Stomach smooth muscle (tissue), 2 donors: ENCODE measurements at regions not wholly inside any gene's neighbourhood (a gene's known extent, or its start where the extent isn't known, plus 50 kb on each side); places are given as distances from the start of the nearest gene placed in this dataset.
"Not testable (repeated sequence)": the region's sequence is repeated elsewhere in the genome, so short reads cannot be mapped to it uniquely, and the experiment has no call there.

Experiments
- H3K27ac ChIP-seq: one replicate; pipeline ENCODE4 v1.7.0; 2013; ENCODE audit warnings: mild to moderate bottlenecking, low read length, inconsistent platforms
- H3K27me3 ChIP-seq, 2 donors: one replicate each; pipeline ENCODE4 v1.7.0; 2013; ENCODE audit warnings: low read length in 2 of 2; ENCODE audit not compliant: insufficient read depth in 2 of 2, control insufficient read depth in 1 of 2
- H3K36me3 ChIP-seq, 2 donors: one replicate each; pipeline ENCODE4 v1.7.0; 2013; ENCODE audit warnings: low read length in 2 of 2; ENCODE audit not compliant: control insufficient read depth in 2 of 2, insufficient read depth in 2 of 2
- H3K4me1 ChIP-seq: one replicate; pipeline ENCODE4 v1.7.0; 2013; ENCODE audit warnings: low read length; ENCODE audit not compliant: control insufficient read depth, insufficient read depth
- H3K4me3 ChIP-seq, 2 donors: one replicate each; pipeline ENCODE4 v1.7.0; 2013; ENCODE audit warnings: low read length in 2 of 2
- H3K9ac ChIP-seq, 2 donors: one replicate each; pipeline ENCODE4 v1.7.0; 2013; ENCODE audit warnings: low read length in 2 of 2, mild to moderate bottlenecking in 1 of 2
- H3K9me3 ChIP-seq, 2 donors: one replicate each; pipeline ENCODE4 v1.7.0; 2013; ENCODE audit warnings: low read length in 2 of 2; ENCODE audit not compliant: control insufficient read depth in 2 of 2
- donor health status: healthy.
- donor health status: Pancreatic carcinoma.

DNA sequence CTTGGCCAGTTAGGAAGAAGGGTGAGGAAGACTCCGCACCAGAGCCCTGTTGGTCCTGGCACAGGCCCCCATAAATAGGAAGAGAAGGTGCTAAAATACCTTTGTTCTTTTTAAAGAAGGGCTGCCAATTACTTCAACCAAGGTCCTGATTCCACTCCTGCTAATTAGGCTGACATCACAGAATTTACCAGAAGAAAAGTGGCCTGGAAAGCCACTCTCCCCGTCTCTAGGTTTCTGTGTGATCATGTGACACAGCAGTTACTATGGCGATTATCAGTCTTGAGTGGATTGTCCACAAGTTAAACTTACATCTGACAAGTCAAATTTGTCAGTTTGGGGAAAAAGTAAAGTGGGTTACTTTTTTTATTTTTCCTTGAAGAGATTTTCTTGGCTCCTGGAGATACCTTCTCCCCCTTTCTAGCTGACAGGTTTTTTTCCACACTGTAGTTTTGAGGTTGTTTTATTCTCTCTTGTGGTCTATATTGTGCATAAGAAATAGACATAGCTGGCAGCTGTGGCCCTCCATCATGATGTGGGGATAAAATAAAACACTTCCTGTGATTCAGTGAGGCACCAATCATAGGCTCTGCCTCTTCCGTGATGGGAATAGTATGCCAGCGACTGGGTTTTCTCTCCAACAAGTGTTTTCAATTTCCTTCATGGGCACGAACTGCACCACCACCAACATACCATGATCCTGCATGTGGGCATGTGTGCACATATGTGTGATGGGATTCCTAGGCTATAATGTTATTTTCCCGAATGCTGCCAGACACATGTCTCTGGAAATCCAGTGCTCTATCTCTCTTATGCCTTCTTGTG lies 181.9 kb downstream of the BCL2L11 start:
- H3K9ac ChIP-seq, H3K27me3 ChIP-seq, H3K36me3 ChIP-seq, H3K4me1 ChIP-seq, H3K4me3 ChIP-seq, H3K9me3 ChIP-seq, H3K27ac ChIP-seq: not testable (repeated sequence)

DNA sequence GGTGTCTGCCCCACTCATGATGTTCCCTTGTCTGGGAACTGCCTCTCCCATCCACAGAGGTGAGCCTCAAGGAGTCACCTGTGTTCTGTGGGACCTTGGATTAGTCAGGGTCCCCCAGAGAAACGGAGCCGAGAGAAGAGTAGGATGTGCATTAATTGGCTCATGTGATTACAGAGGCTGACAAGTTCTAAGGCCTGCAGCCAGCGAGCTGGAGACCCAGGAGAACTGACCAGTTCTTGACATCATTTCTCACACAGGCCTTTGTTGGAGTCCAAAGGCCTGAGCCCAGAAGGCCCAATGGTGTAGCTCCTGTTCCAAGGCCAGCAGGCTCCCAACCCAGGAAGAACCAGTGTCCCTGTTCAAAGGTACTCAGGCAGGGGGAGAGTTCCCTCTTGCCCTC lies 186.6 kb downstream of the BCL2L11 start:
- not testable (repeated sequence) for H3K27me3 ChIP-seq, H3K9me3 ChIP-seq, H3K36me3 ChIP-seq, H3K4me3 ChIP-seq, H3K27ac ChIP-seq, H3K4me1 ChIP-seq, H3K9ac ChIP-seq

DNA sequence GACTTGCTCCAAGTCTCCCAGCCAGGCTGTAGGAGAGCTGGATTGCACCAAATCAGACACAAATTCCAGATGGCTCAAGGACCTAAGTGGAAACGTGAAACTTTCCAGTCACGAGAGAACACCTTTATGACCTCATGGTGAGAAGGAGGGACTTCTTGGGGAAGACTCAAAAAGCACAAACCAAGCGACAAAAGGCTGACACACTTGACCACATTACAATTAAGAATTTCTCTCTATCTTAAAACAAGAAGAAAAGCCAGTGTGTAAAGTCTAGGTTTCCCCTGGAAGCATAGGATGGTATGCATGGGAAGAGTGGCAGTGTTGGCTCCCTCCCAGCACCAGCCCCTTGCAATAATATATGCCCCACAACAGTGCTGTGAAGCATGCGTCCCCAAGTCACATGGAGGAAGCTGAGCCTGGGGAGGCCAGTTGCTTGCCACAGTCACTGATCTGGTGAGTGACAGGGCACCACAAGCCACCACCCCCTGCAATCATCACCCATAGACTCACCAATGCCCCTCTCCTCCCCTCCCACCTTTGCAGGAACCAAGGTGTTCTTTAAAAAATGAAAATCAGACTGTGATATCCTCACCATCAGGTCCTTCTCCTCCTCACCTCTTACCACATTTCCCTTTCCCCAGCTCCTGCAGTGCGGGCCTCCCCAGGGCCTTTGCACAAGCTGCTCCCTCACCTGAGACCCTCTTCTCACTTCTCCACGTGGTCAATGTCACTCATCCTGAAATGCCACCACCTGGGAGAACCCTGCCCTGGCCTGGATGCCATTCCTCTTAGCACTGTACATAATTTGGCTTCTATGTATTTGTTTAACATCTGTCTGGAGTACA lies 188.7 kb downstream of the BCL2L11 start:
- not testable (repeated sequence) for H3K27ac ChIP-seq, H3K4me1 ChIP-seq, H3K9me3 ChIP-seq, H3K27me3 ChIP-seq, H3K4me3 ChIP-seq, H3K36me3 ChIP-seq, H3K9ac ChIP-seq

DNA sequence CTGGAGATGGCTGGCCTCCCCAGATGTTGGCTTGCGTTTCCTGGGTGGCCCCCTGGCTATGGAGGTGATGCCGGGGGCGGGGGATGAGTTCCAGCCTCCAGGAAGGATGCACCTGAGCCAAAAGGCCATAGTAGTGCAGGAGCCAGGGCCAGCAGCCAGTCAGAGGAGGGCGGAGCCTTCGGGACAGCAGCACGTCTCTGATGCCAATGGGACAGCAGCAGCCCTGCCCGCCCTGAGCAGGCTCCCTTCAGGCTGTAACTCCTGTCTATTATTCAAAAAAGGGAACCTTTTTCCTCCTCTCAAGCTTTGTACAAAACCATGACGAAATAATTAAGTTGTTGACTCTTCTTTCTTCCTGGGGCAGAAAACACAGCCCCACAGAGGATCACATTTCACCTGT lies 189.7 kb downstream of the BCL2L11 start:
- H3K4me1 ChIP-seq, H3K27ac ChIP-seq, H3K27me3 ChIP-seq, H3K9me3 ChIP-seq, H3K4me3 ChIP-seq, H3K36me3 ChIP-seq, H3K9ac ChIP-seq: not testable (repeated sequence)

DNA sequence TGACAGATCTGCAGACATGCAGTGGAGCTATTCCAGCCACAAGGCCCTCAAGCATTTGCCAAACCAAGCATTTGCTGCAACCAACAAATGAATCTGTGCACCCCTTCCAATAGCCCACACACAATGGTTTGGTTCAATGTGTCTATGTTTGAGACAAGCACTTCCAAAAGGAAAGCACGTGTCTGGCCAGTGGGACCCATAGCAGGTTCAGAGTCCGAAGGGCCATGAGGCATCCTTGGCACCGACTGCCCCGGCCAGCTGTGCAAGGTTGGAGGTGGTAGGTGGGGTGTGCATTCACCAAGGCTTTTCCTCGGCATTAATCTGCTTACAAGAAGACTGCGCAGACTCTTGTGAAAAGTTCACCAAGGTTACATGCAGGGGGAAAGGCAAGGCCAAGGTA lies 190.9 kb downstream of the BCL2L11 start:
- H3K27me3 ChIP-seq, H3K9me3 ChIP-seq, H3K36me3 ChIP-seq, H3K4me1 ChIP-seq, H3K4me3 ChIP-seq, H3K9ac ChIP-seq, H3K27ac ChIP-seq: not testable (repeated sequence)

DNA sequence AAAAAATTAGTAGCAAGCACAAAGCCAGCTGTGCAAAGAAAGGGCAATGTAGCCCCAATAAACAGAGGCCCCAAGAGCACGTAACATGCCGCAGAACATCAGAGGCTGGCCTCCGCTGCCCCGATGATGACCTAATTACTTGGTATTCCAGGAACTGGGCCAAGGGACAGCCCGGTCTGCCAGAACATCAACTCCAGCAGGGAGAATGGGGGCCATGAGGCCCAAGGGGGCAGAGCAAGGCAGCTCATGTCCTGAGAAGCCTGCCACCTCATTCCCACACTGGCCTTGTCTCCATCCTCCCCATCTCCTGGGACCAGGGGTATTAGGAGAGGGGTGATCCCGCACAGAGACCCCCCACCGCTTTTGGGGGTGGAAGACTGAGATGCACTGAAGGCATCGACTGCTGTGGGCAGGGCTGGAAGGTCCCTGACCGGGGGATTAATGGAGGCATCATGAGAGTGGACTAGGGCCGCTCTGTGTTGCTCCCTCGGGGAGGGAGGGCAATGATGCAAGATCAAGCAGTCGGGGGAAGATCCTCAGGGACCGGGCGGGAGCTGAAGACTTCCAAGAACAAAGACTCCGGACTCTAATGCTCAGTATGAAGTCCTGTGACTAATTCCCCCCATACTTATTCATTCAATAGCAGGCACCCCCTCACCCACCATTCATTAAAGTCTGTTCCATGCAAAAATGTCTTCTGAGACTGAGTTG lies 192.3 kb downstream of the BCL2L11 start:
- not testable (repeated sequence) for H3K36me3 ChIP-seq, H3K9ac ChIP-seq, H3K9me3 ChIP-seq, H3K4me3 ChIP-seq, H3K4me1 ChIP-seq, H3K27ac ChIP-seq, H3K27me3 ChIP-seq

DNA sequence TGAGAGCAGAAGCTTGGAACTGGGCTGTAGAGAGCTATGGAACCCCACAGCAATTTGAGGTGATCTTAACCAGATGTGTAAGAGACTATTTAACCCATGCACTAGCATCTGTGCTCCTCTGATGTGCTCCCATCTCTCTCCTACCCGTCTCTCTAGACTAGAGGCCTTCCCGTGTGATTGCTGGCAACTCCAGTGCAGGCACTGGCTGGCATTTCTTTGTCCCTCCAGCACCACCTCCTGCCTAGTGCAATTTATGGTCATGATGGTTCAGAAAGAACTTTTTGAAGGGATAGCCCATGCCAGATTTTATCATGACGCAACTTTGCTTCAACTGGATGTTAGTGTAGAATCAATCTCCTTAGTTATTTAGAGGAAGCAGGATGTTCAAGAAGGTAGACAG lies 193.0 kb downstream of the BCL2L11 start:
- not testable (repeated sequence) for H3K4me1 ChIP-seq

DNA sequence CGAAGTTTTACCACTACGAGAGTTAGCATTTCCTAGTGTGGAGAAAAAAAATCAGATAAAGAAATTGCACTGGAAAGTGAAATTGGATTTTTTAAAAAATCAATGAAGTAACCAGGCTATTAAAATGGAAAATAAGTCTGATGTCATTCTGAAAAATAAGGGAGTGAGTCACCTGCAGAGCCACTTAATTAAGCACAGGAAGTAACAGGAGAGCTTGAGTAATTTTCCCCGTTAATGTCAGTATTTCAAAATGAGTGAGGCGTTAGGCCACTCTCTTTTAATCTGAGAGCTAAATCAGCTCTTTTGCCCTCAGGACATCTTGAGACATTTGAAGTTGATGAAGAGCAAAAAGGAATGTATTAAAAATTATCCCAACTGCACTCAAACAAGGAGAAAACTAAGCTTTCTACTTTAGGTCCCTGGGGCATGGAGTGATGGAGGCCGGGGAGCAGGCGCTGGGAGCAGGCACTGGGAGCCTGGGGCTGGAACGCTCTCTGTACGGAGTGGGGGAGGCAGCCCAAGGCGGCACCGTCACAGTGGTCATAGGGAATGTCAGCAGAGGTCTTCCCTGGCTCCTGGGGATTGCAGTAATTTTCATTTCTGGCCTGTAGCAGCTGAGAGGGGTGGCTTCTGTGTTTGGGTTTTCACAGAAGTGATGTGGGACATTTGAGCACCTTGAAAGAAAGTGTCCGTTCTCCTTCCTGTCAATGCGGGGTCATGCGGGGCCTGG lies 194.6 kb downstream of the BCL2L11 start:
- not testable (repeated sequence) for H3K4me1 ChIP-seq, H3K27ac ChIP-seq, H3K9ac ChIP-seq, H3K4me3 ChIP-seq, H3K9me3 ChIP-seq, H3K36me3 ChIP-seq, H3K27me3 ChIP-seq

More for the DNA sequence above, 193.0 kb downstream of the BCL2L11 start:
- not testable (repeated sequence) for H3K4me3 ChIP-seq, H3K9ac ChIP-seq, H3K36me3 ChIP-seq, H3K27me3 ChIP-seq, H3K27ac ChIP-seq, H3K9me3 ChIP-seq

DNA sequence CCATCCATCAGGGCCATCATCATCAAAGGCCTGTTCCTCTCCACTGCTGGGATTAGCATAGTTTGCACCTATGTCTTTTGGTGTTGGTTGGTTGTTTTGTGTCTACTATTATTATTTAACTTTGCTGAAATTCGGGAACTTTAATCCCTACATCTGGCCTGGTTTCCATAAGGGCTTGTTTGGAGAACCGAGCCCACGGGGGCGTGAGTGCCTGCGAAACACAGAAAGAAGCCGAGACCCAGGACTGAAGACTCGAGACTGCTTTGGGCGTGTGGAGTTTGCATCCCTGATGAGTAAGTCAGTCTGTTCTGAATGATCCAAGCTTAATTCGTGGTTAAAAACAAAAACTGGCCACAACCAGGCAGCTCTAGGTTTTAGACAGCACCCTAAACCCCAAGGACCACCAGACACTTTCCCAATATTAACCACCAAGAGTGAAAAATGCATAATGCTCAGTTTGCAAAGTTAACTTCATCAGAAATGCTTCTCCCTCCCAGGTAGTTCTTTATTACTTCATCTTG lies 195.6 kb downstream of the BCL2L11 start:
- not testable (repeated sequence) for H3K27me3 ChIP-seq, H3K27ac ChIP-seq, H3K36me3 ChIP-seq, H3K4me1 ChIP-seq, H3K9ac ChIP-seq, H3K9me3 ChIP-seq, H3K4me3 ChIP-seq

DNA sequence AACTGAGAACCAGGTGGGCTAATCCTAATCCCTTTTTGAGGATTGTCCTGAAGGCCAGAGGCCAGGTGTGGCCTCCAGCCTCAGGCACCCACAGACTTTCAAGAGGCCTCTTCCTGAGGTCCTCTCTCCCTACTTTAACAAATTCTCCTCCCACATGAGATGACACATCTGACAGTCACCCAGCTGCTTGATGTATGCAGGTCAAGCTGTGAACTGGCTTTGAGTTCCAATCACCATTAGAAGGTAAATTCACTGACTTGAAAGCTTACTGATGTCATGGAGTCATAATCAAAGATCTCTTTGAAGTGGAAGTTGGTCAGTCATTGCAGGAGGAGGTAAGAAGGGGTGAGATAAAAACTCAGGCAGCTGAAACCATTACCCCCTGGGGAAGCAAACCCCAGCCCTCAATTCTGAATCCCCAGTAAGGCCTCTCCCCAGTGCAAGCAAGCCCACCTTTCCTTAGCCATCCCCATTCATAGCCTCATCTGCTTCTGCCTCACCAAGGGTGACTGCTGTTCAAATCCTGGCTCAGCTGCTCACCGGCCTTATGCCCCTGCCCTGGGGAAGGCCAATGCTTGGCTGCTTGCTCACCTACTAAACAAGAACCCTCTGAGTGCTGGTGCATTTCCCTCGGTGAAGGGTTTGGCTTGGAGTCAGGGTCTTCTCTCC lies 196.3 kb downstream of the BCL2L11 start:
- not testable (repeated sequence) for H3K9me3 ChIP-seq, H3K27me3 ChIP-seq, H3K4me3 ChIP-seq, H3K36me3 ChIP-seq, H3K9ac ChIP-seq, H3K27ac ChIP-seq, H3K4me1 ChIP-seq
